Middle frontal gyrus (tissue), 1 donor: ENCODE measurements at regions not wholly inside any gene's neighbourhood (a gene's known extent, or its start where the extent isn't known, plus 50 kb on each side); places are given as distances from the start of the nearest gene placed in this dataset.

Source experiments
- DNase-seq: peaks from one replicate; pipeline ENCODE4 v3.0.0-alpha.2; 2015; ENCODE audit warnings: low spot score; ENCODE audit errors: extremely low spot score

- no peak for DNase-seq
These were observed 183.2 kb upstream of the JARID2 start for GRCh38 chr6:15062516-15063252.

GRCh38 chr6:15063253-15063853 lies 182.5 kb upstream of the JARID2 start:
- DNase-seq, result no peak

GRCh38 chr6:15065261-15065989 lies 180.4 kb upstream of the JARID2 start:
- no peak for DNase-seq

GRCh38 chr6:15066089-15066758 lies 179.6 kb upstream of the JARID2 start:
- DNase-seq, result no peak

GRCh38 chr6:15073344-15073789 lies 172.5 kb upstream of the JARID2 start:
- DNase-seq, result no peak

- DNase-seq, result no peak
These were observed 171.9 kb upstream of the JARID2 start for GRCh38 chr6:15073883-15074465.

- DNase-seq, result no peak
These were observed 171.1 kb upstream of the JARID2 start for GRCh38 chr6:15074806-15075205.

GRCh38 chr6:15076565-15076964 lies 169.3 kb upstream of the JARID2 start:
- no peak for DNase-seq

GRCh38 chr6:15077006-15077405 lies 168.9 kb upstream of the JARID2 start:
- DNase-seq, result no peak

- no peak for DNase-seq
These were observed 167.9 kb upstream of the JARID2 start for GRCh38 chr6:15077961-15078360.

GRCh38 chr6:15079288-15079817 lies 166.5 kb upstream of the JARID2 start:
- DNase-seq, result no peak

- no peak for DNase-seq
These were observed 165.0 kb upstream of the JARID2 start for GRCh38 chr6:15080895-15081294.

GRCh38 chr6:15081447-15081846 lies 164.4 kb upstream of the JARID2 start:
- DNase-seq, result no peak

GRCh38 chr6:15082708-15083107 lies 163.2 kb upstream of the JARID2 start:
- DNase-seq, result no peak

- DNase-seq, result no peak
These were observed 159.3 kb upstream of the JARID2 start for GRCh38 chr6:15086348-15087158.

GRCh38 chr6:15087186-15087589 lies 158.7 kb upstream of the JARID2 start:
- no peak for DNase-seq

GRCh38 chr6:15088904-15089568 lies 156.8 kb upstream of the JARID2 start:
- no peak for DNase-seq

- no peak for DNase-seq
These were observed 156.2 kb upstream of the JARID2 start for GRCh38 chr6:15089569-15090144.

GRCh38 chr6:15090145-15090579 lies 155.7 kb upstream of the JARID2 start:
- no peak for DNase-seq
